ENCODE measurements at regions not wholly inside any gene's neighbourhood (a gene's known extent, or its start where the extent isn't known, plus 50 kb on each side); places are given as distances from the start of the nearest gene placed in this dataset.

DNA sequence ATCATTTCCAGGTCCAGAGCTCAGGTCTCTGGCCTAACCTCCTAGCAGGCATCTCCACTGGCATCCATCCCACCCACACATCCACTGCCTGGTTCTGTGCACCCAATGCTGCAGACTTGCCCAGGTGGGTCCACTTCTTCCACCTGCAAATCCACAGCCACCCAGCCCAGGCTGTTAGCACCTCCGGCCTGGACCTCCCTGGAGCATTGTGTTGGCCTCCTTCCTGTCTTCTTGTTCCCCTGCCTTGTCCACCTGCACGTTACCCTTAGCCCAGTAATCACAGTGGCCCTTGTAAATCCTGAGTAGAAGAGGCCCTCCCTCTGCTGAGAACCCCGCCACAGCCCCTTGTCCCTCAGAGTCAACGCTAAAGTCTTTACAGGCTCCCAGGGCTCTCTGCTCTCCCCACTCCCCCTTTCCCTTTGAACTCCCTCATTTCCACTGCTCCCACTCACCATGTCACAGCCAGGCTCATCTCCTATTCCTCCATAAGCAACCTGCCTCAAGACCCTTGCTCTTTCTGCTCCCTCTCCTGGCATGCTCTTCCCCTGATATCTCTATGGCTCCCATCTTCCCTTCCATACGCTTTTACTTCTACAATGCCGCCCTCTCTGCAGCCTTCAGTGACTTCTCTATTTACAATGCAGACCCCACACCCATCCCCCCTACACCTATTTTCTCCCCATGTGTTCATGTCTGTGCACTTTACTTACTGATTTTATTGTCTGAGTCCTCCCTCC is 288.8 kb downstream of the FOXL1 start:
- CTCF ChIA-PET: interaction anchor here (0.5 kb wide), 1 partner anchor 752 kb away, joined by 4 read pairs; no protein-coding TSS in a partner anchor
- TF ChIP-seq SMAD4 (CRISPR knock-in tag; IDR thresholded peaks at IDR 0.05): no peak
- 0 out of 2 replicates have a peak, but pooled peaks have one; percentile 17 for TF ChIP-seq GTF2I (CRISPR knock-in tag; conservative IDR thresholded peaks at IDR 0.05)
- no peak for TF ChIP-seq FOXJ3 (CRISPR knock-in tag; IDR thresholded peaks at IDR 0.05; ENCODE audit: borderline replicate concordance)
- Mint-ChIP-seq H3K4me1 (no peaks in the 10 kb centered on the region), H3K9me3 (peaks cover 5% of the 10 kb centered on the region), H3K27ac (no peak overlapping the region), H3K4me3 (no peak overlapping the region), H3K36me3 (no peaks in the 10 kb centered on the region), H3K27me3 (ENCODE audit: low read depth) (no peaks in the 10 kb centered on the region)
- no peak for DNase-seq (ENCODE audit: low spot score)
- POLR2A ChIA-PET: no interaction called here
- ATAC-seq: no peak

DNA sequence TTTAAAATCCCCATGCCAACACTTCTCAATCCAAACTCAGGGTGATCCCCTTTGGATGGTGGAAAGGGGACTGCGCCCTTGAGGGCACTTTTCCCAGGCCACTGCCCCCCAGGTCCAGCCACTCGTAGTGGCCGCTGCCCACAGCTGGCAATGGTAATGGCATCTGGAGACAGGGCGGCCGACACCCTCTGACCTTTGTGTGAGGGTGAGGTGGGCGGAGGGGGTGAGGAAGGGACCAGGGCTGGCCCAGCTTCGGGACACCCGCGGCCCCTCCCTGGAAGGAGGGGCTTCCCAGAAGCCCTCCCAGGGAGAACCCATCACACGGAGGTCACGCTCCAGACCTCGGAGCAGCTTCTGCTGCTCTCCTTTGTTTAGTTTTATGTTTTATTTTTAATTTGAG is 289.7 kb downstream of the FOXL1 start:
- DNase-seq (ENCODE audit: low spot score) (no peak), ATAC-seq (no peak)
- Mint-ChIP-seq H3K9me3 (peaks cover 8% of the 10 kb centered on the region), H3K4me1 (no peaks in the 10 kb centered on the region), H3K36me3 (no peaks in the 10 kb centered on the region), H3K27me3 (ENCODE audit: low read depth) (no peaks in the 10 kb centered on the region), H3K27ac (no peak overlapping the region), H3K4me3 (no peak overlapping the region)
- TF ChIP-seq, protein P1, sequence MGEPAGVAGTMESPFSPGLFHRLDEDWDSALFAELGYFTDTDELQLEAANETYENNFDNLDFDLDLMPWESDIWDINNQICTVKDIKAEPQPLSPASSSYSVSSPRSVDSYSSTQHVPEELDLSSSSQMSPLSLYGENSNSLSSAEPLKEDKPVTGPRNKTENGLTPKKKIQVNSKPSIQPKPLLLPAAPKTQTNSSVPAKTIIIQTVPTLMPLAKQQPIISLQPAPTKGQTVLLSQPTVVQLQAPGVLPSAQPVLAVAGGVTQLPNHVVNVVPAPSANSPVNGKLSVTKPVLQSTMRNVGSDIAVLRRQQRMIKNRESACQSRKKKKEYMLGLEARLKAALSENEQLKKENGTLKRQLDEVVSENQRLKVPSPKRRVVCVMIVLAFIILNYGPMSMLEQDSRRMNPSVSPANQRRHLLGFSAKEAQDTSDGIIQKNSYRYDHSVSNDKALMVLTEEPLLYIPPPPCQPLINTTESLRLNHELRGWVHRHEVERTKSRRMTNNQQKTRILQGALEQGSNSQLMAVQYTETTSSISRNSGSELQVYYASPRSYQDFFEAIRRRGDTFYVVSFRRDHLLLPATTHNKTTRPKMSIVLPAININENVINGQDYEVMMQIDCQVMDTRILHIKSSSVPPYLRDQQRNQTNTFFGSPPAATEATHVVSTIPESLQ (CRISPR knock-in tag; IDR thresholded peaks at IDR 0.05): no peak
- no peak for TF ChIP-seq ZNF232 (CRISPR knock-in tag; IDR thresholded peaks at IDR 0.05)
- ChIA-PET POLR2A (no interaction called here), CTCF (no interaction called here)

DNA sequence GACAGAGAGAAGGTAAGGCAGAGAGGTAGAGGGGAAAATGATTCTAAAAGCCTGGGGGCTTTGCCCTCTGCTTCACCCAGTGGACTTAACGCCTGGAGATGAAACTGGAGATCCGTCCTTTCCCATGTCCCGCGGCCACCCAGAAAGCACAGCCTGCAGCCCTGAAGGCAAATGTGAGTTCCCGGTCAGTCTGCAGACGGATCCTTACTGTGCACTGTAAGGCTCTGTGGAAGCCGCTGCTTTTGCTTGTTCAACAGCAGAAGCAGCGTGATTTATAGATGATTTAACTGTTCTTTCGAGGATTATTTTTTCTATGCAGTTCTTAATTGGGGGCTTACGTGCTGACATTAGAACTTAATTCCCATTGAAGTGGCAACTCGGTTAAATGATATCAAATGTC is 290.4 kb downstream of the FOXL1 start:
- H3K27me3 Mint-ChIP-seq (ENCODE audit: low read depth): no peaks in the 10 kb centered on the region
- ATAC-seq: no peak
- no peak for DNase-seq (ENCODE audit: low spot score)
- H3K36me3 Mint-ChIP-seq: no peaks in the 10 kb centered on the region
- ChIA-PET POLR2A (no interaction called here), CTCF (no interaction called here)
- H3K4me3 Mint-ChIP-seq: no peak overlapping the region
- no peaks in the 10 kb centered on the region for H3K4me1 Mint-ChIP-seq
- H3K9me3 Mint-ChIP-seq: peaks cover 8% of the 10 kb centered on the region
- no peak overlapping the region for H3K27ac Mint-ChIP-seq
- TF ChIP-seq, protein P2, sequence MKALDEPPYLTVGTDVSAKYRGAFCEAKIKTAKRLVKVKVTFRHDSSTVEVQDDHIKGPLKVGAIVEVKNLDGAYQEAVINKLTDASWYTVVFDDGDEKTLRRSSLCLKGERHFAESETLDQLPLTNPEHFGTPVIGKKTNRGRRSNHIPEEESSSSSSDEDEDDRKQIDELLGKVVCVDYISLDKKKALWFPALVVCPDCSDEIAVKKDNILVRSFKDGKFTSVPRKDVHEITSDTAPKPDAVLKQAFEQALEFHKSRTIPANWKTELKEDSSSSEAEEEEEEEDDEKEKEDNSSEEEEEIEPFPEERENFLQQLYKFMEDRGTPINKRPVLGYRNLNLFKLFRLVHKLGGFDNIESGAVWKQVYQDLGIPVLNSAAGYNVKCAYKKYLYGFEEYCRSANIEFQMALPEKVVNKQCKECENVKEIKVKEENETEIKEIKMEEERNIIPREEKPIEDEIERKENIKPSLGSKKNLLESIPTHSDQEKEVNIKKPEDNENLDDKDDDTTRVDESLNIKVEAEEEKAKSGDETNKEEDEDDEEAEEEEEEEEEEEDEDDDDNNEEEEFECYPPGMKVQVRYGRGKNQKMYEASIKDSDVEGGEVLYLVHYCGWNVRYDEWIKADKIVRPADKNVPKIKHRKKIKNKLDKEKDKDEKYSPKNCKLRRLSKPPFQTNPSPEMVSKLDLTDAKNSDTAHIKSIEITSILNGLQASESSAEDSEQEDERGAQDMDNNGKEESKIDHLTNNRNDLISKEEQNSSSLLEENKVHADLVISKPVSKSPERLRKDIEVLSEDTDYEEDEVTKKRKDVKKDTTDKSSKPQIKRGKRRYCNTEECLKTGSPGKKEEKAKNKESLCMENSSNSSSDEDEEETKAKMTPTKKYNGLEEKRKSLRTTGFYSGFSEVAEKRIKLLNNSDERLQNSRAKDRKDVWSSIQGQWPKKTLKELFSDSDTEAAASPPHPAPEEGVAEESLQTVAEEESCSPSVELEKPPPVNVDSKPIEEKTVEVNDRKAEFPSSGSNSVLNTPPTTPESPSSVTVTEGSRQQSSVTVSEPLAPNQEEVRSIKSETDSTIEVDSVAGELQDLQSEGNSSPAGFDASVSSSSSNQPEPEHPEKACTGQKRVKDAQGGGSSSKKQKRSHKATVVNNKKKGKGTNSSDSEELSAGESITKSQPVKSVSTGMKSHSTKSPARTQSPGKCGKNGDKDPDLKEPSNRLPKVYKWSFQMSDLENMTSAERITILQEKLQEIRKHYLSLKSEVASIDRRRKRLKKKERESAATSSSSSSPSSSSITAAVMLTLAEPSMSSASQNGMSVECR (CRISPR knock-in tag; IDR thresholded peaks at IDR 0.05; ENCODE audit: borderline replicate concordance): no peak
- TF ChIP-seq, protein P3, sequence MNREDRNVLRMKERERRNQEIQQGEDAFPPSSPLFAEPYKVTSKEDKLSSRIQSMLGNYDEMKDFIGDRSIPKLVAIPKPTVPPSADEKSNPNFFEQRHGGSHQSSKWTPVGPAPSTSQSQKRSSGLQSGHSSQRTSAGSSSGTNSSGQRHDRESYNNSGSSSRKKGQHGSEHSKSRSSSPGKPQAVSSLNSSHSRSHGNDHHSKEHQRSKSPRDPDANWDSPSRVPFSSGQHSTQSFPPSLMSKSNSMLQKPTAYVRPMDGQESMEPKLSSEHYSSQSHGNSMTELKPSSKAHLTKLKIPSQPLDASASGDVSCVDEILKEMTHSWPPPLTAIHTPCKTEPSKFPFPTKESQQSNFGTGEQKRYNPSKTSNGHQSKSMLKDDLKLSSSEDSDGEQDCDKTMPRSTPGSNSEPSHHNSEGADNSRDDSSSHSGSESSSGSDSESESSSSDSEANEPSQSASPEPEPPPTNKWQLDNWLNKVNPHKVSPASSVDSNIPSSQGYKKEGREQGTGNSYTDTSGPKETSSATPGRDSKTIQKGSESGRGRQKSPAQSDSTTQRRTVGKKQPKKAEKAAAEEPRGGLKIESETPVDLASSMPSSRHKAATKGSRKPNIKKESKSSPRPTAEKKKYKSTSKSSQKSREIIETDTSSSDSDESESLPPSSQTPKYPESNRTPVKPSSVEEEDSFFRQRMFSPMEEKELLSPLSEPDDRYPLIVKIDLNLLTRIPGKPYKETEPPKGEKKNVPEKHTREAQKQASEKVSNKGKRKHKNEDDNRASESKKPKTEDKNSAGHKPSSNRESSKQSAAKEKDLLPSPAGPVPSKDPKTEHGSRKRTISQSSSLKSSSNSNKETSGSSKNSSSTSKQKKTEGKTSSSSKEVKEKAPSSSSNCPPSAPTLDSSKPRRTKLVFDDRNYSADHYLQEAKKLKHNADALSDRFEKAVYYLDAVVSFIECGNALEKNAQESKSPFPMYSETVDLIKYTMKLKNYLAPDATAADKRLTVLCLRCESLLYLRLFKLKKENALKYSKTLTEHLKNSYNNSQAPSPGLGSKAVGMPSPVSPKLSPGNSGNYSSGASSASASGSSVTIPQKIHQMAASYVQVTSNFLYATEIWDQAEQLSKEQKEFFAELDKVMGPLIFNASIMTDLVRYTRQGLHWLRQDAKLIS (CRISPR knock-in tag; IDR thresholded peaks at IDR 0.05; ENCODE audit: borderline replicate concordance): no peak
- TF ChIP-seq ZNF317 (CRISPR knock-in tag; IDR thresholded peaks at IDR 0.05; ENCODE audit: borderline replicate concordance, low read depth) (no peak), JAZF1 (CRISPR knock-in tag; IDR thresholded peaks at IDR 0.05) (no peak), CBFB (CRISPR knock-in tag; IDR thresholded peaks at IDR 0.05; ENCODE audit: low read depth) (no peak), GRHL2 (CRISPR knock-in tag; IDR thresholded peaks at IDR 0.05; ENCODE audit: insufficient replicate concordance, severe bottlenecking) (no peak), IRF2 (CRISPR knock-in tag; IDR thresholded peaks at IDR 0.05; ENCODE audit: borderline replicate concordance, low read depth) (no peak)
- TF ChIP-seq, protein P4, sequence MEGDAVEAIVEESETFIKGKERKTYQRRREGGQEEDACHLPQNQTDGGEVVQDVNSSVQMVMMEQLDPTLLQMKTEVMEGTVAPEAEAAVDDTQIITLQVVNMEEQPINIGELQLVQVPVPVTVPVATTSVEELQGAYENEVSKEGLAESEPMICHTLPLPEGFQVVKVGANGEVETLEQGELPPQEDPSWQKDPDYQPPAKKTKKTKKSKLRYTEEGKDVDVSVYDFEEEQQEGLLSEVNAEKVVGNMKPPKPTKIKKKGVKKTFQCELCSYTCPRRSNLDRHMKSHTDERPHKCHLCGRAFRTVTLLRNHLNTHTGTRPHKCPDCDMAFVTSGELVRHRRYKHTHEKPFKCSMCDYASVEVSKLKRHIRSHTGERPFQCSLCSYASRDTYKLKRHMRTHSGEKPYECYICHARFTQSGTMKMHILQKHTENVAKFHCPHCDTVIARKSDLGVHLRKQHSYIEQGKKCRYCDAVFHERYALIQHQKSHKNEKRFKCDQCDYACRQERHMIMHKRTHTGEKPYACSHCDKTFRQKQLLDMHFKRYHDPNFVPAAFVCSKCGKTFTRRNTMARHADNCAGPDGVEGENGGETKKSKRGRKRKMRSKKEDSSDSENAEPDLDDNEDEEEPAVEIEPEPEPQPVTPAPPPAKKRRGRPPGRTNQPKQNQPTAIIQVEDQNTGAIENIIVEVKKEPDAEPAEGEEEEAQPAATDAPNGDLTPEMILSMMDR (IDR thresholded peaks at IDR 0.05): no peak
- TF ChIP-seq, protein P5, sequence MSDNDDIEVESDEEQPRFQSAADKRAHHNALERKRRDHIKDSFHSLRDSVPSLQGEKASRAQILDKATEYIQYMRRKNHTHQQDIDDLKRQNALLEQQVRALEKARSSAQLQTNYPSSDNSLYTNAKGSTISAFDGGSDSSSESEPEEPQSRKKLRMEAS (CRISPR knock-in tag; IDR thresholded peaks at IDR 0.05): no peak
- TF ChIP-seq, protein P6, sequence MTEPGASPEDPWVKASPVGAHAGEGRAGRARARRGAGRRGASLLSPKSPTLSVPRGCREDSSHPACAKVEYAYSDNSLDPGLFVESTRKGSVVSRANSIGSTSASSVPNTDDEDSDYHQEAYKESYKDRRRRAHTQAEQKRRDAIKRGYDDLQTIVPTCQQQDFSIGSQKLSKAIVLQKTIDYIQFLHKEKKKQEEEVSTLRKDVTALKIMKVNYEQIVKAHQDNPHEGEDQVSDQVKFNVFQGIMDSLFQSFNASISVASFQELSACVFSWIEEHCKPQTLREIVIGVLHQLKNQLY (CRISPR knock-in tag; IDR thresholded peaks at IDR 0.05): no peak
- TF ChIP-seq, protein P7, sequence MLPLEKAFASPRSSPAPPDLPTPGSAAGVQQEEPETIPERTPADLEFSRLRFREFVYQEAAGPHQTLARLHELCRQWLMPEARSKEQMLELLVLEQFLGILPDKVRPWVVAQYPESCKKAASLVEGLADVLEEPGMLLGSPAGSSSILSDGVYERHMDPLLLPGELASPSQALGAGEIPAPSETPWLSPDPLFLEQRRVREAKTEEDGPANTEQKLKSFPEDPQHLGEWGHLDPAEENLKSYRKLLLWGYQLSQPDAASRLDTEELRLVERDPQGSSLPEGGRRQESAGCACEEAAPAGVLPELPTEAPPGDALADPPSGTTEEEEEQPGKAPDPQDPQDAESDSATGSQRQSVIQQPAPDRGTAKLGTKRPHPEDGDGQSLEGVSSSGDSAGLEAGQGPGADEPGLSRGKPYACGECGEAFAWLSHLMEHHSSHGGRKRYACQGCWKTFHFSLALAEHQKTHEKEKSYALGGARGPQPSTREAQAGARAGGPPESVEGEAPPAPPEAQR (CRISPR knock-in tag; IDR thresholded peaks at IDR 0.05): no peak
